Aorta (tissue), 5 donors: ENCODE measurements at regions not wholly inside any gene's neighbourhood (a gene's known extent, or its start where the extent isn't known, plus 50 kb on each side); places are given as distances from the start of the nearest gene placed in this dataset.

ENCODE experiments used
- ATAC-seq: fragments of 200-7000 bp; cut with Tn5 transposase; one replicate; pipeline ENCODE4 v1.9.1; 2022; ENCODE audit warnings: moderate library complexity; ENCODE audit not compliant: low FRiP score
- DNase-seq, 2 donors: peaks; one replicate each; pipeline ENCODE4 v3.0.0-alpha.2; 2020
- H3K27ac ChIP-seq, 2 donors: one replicate each; pipeline ENCODE4 v1.5.1; 2013; ENCODE audit warnings: low read length in 2 of 2, mild to moderate bottlenecking in 2 of 2, moderate library complexity in 2 of 2, control low read depth in 1 of 2, inconsistent platforms in 1 of 2, low read depth in 1 of 2
- H3K27me3 ChIP-seq, 2 donors: one replicate each; pipeline ENCODE4 v1.6.1; 2013; ENCODE audit warnings: control low read depth in 1 of 2, low read length in 1 of 2, mild to moderate bottlenecking in 1 of 2, moderate library complexity in 1 of 2; ENCODE audit not compliant: insufficient read depth in 2 of 2, control insufficient read depth in 1 of 2
- H3K36me3 ChIP-seq, 2 donors: one replicate each; pipeline ENCODE4 v1.6.1; 2013; ENCODE audit warnings: control low read depth in 1 of 2, low read length in 1 of 2, mild to moderate bottlenecking in 1 of 2; ENCODE audit not compliant: insufficient read depth in 2 of 2, control insufficient read depth in 1 of 2
- H3K4me1 ChIP-seq, 2 donors: one replicate each; pipeline ENCODE4 v1.6.1; 2013; ENCODE audit warnings: low read length in 2 of 2, control low read depth in 1 of 2, mild to moderate bottlenecking in 1 of 2, moderate library complexity in 1 of 2; ENCODE audit not compliant: insufficient read depth in 2 of 2, control insufficient read depth in 1 of 2
- H3K4me3 ChIP-seq, 2 donors: one replicate each; pipeline ENCODE4 v1.5.1; 2013; ENCODE audit warnings: low read length in 2 of 2, control low read depth in 1 of 2, mild to moderate bottlenecking in 1 of 2
- H3K9me3 ChIP-seq: one replicate; pipeline ENCODE4 v1.6.1; 2013; ENCODE audit warnings: mild to moderate bottlenecking, low read length; ENCODE audit not compliant: control insufficient read depth
- WGBS, 2 donors: extraction: QIAGEN DNeasy Blood & Tissue Kit; methylation state at CpG; one replicate each; pipeline ENCODE4 v1.1.7; 2013; 5-methylcytosine and 5-hydroxymethylcytosine counted together
- intact Hi-C, 2 donors: fragments of 100-400 bp; cut with DNase I; formaldehyde crosslinking; loops; one replicate each; pipeline versions ENCODE4 v1.14.2 to v1.15.0; 2022
- donor health status: healthy with polysubstance abuse.
- donor health status: Bipolar disorder and iron deficiency.
- donor health status: DM: no; HTN: no; CAD: no.
- donor health status: DM: no; HTN: no; CAD: no.
- donor health status: DM: yes; HTN: yes; CAD: no.

DNA sequence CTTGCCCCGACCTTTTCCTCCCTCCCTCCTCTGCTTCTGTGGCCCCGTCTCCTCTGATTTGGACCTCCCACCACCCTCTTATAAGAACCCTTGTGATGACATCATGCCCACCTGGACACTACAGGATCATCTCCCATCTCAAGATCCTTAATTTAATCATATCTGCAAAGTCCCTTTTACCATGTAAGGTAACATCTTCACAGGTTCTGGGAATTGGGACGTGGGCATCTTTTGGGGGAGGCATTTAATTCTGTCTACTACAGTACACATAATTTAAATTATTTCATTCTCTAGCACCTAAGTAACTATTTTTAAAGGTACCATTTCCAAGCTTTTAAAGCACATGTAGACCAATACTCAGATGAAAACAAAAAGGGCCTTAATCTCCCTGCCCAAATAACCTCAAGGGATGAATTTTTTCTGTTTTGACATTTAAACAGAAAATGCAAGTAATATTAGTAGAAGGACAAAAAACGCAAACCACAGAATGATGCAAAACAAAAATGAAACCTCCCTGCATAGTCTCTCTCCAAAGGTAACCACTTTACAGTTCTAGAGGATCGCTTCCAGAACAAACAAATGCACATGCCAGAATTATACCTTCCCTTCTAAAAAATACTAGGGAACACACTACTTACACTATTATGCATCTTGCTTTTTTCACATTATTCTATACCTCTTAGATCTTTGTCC, 222.1 kb downstream of the AACS start:
- intact Hi-C loops = no loop called here
- Histone ChIP-seq H3K27ac (no peak overlapping the region), H3K4me1 (no peaks in the 10 kb centered on the region), H3K4me3 (no peak overlapping the region), H3K36me3 (no peaks in the 10 kb centered on the region), H3K27me3 (no peaks in the 10 kb centered on the region), H3K9me3 (no peaks in the 10 kb centered on the region)
- 79% methylated on average over 5 of the region's 5 CpGs for WGBS, 2 donors
- ATAC-seq (no peak), DNase-seq (no peak)

DNA sequence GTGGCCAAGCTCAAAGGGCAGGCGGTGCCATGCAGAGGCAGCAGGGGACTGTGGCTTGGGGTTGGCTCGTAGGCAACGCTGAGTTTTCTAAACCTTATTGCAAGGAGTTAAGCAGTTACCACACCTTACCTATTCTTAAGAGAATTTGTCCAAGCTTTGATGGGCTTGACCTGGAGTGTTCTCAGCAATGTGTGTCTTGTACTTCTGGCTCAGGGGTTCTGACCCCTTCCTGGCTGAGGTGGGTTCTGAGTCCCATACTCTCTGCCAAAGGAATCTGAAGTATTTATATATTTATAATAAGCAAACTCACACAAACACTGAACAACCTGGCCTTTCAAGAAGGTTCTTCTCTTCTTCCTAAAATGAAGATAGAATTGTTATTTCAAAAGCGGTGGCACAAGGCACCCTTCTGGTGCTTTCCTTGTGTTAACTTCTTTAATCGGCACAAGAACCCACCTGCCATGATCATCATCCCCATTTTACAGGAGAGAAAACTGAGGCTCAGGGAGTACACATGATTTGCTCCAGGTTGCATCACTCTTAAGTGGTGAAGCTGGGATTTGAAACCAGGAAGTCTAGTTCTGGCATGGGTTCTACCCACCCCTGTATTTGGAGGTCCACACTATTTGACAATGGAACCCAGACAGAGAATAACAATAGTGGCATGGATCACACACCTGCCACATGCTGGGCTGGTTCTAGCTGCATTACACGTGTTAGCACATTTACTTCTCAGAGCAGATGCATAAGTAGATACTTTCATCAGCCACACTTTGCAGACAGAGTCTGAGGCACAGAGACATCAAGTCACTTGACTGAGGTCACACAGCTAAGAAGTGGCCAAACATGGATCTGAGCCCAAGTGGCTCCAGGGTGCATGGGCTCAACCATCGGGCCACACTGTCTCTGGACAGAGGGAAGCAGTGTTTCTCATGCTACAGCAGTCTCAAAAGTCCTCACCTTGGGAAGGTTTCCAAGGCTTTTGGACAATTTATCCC, 224.0 kb downstream of the AACS start:
- Histone ChIP-seq H3K27me3 (no peaks in the 10 kb centered on the region), H3K4me3 (no peak overlapping the region), H3K4me1 (no peaks in the 10 kb centered on the region), H3K9me3 (peaks cover 2% of the 10 kb centered on the region), H3K36me3 (no peaks in the 10 kb centered on the region), H3K27ac (no peak overlapping the region)
- DNase-seq (no peak), ATAC-seq (no peak)
- 81 to 83% methylated on average over 7 of the region's 7 CpGs for WGBS, 2 donors
- intact Hi-C loops = no loop called here

DNA sequence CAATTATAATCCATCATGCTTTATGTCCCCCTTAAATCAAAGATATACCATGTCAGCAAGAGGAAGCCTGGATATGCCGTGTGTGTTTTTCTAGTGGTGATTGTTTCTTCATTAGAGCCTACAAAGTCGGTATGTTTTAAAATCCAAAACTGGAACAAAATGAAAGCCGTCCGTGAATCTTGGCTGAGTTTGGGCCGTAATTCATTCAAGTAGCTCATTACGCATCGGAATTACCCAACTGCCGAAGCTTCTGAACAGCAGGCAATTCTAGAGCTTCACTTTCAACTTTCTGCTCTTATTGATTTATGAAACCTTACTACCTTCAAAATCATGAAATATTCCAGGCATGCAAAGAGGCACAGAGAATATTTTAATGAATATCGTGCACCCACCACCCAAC, 224.7 kb downstream of the AACS start:
- Histone ChIP-seq H3K27me3 (no peaks in the 10 kb centered on the region), H3K9me3 (peaks cover 2% of the 10 kb centered on the region), H3K4me1 (no peaks in the 10 kb centered on the region), H3K27ac (no peak overlapping the region), H3K36me3 (no peaks in the 10 kb centered on the region), H3K4me3 (no peak overlapping the region)
- DNase-seq = no peak
- intact Hi-C loops = no loop called here
- 44 to 64% methylated on average over 9 of the region's 9 CpGs for WGBS, 2 donors
- ATAC-seq = no peak

DNA sequence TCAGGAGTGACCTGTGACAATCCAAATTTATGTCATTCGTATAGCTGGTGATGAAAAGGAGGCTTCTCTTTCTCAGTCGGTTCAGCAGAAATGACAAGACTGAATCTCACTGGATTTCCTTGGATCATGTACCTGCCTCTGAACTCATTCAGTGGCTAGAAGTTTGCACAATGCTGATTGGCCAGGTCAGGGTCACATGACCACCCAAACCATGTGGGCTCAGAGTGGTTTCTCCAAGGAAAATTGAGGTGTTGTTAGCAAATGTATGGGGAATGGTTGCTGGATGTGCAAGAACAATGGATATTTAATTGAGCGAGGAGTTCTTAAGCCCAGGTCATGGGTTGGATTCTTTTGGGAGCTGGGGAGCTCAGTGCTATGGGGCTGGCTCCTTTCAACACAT, 227.5 kb downstream of the AACS start:
- peaks cover 2% of the 10 kb centered on the region for H3K9me3 ChIP-seq
- no peak overlapping the region for H3K27ac ChIP-seq
- H3K36me3 ChIP-seq = no peaks in the 10 kb centered on the region
- ATAC-seq (no peak), DNase-seq (no peak)
- no peaks in the 10 kb centered on the region for H3K27me3 ChIP-seq
- H3K4me3 ChIP-seq = no peak overlapping the region
- H3K4me1 ChIP-seq = no peaks in the 10 kb centered on the region
- intact Hi-C loops = no loop called here
- 88 to 89% methylated on average over 3 of the region's 3 CpGs for WGBS, 2 donors

DNA sequence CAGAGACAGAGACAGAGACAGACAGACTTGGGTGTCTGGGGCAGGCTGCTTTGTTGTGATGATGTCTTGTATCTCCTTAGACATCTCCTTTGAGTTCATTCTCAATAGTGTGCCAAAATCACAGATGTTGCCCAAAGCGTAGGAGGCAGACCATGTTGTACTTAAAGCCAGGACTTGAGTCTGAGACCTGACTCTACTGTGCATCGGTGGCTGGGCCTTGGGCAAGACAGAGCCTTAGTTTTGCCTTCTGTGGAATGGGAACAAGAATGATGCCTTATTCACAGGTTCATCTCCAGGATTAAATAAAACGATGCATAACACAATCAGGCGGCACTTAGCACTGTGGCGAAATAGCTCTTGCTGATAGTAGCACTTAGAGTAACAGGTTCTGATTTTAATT, 230.3 kb downstream of the AACS start:
- H3K4me3 ChIP-seq = no peak overlapping the region
- WGBS, 2 donors = 86 to 91% methylated on average over 5 of the region's 5 CpGs

DNA sequence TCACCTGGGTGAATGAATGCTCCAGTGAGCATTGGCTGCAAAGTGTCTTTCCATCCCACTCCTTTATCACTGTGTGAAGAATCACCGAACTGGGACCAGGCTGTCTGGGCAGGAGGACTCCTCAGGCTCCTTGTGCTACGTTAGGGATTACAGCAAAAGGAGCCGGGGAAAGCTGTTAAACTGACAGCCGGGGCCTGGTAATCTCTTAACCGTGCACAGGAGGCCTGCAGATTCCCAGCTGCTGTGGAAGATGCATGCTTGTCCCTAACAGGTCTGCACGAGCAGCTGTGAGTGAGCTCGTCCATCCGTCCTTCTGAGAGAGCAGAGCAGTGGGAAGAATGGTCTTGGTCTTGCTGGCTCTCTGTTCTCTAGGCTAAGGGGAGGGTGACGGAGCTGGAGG, 231.5 kb downstream of the AACS start:
- no peak for ATAC-seq
- Histone ChIP-seq H3K9me3 (peaks cover 2% of the 10 kb centered on the region), H3K4me3 (no peak overlapping the region), H3K27me3 (no peaks in the 10 kb centered on the region), H3K4me1 (no peaks in the 10 kb centered on the region), H3K36me3 (no peaks in the 10 kb centered on the region), H3K27ac (no peak overlapping the region)
- intact Hi-C loops = no loop called here
- DNase-seq = no peak
- 58 to 64% methylated on average over 9 of the region's 9 CpGs for WGBS, 2 donors

More for the DNA sequence above, 230.3 kb downstream of the AACS start:
- intact Hi-C loops = no loop called here
- no peak for ATAC-seq
- Histone ChIP-seq H3K4me1 (no peaks in the 10 kb centered on the region), H3K27me3 (no peaks in the 10 kb centered on the region), H3K9me3 (peaks cover 2% of the 10 kb centered on the region), H3K27ac (no peak overlapping the region), H3K36me3 (no peaks in the 10 kb centered on the region)
- no peak for DNase-seq

DNA sequence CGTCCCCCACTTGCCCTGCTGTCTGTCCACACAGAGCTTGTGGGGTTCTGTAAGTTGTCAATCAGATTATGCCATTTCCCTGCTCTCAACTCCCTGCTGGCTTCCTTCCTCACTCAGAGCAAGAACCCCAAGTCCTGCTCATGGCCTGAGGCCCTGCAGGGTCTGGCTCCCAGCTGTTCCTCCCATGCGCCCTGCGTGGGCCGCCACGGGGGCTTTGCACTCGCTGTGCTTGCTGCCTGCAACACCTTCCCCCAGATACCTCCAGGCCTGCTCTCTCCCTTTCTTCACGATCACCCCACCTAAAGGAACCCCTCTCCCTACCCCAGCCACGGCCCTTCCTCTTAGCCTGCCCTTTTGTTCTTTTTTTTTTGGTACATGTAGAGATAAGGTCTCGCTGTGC, 234.6 kb downstream of the AACS start:
- intact Hi-C loops = no loop called here
- Histone ChIP-seq H3K36me3 (no peaks in the 10 kb centered on the region), H3K4me1 (no peaks in the 10 kb centered on the region), H3K27me3 (no peaks in the 10 kb centered on the region), H3K9me3 (no peaks in the 10 kb centered on the region), H3K27ac (no peak overlapping the region), H3K4me3 (no peak overlapping the region)
- ATAC-seq (no peak), DNase-seq (no peak)
- 76 to 84% methylated on average over 9 of the region's 9 CpGs for WGBS, 2 donors

DNA sequence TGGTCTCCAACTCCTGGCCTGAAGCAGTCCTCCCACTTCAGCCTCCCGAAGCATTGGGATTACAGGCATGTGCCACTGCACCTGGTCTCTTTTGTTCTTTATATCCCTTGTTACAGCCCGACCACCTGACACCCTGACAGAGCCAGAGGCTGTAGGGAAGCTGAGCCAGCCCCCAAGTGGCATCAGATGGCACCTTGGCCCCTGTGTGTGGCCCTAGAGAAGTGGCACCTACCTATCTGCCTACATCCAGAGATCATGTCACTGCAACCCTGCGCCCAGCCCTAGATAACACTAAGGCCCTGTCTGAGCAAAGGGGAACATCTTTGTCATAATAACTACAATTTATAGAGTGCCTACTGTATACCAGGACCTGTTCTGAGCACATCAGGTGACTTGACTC, 235.0 kb downstream of the AACS start:
- DNase-seq (no peak), ATAC-seq (no peak)
- Histone ChIP-seq H3K27ac (no peak overlapping the region), H3K4me3 (no peak overlapping the region), H3K36me3 (no peaks in the 10 kb centered on the region), H3K4me1 (no peaks in the 10 kb centered on the region), H3K27me3 (no peaks in the 10 kb centered on the region), H3K9me3 (no peaks in the 10 kb centered on the region)
- WGBS, 2 donors = 76 to 82% methylated on average over 3 of the region's 3 CpGs
- intact Hi-C loops = no loop called here

DNA sequence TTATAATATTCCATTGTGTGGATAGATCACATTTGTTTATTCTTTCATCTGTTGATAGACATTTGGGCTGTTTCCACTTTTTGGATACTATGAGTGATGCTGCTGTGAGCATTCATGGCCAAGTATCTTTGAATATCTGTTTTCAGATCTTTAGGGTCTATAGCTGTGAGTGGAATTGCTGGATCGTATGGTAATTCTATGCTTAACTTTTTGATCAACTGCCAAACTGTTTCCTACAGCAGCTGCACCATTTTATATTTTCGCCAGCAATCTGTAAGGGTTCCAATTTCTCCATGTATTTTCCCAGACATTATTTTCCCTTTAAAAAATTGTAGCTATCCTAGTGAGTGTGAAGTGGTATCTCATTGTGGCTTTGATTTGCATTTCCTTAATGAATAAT, 238.1 kb downstream of the AACS start:
- Histone ChIP-seq H3K4me3 (no peak overlapping the region), H3K4me1 (no peaks in the 10 kb centered on the region), H3K36me3 (no peaks in the 10 kb centered on the region), H3K27ac (no peak overlapping the region), H3K9me3 (no peaks in the 10 kb centered on the region), H3K27me3 (no peaks in the 10 kb centered on the region)
- 54 to 66% methylated on average over 2 of the region's 2 CpGs for WGBS, 2 donors
- DNase-seq = no peak
- ATAC-seq = no peak
- intact Hi-C loops = no loop called here
